ENCODE measurements at regions not wholly inside any gene's neighbourhood (a gene's known extent, or its start where the extent isn't known, plus 50 kb on each side); places are given as distances from the start of the nearest gene placed in this dataset.

DNA sequence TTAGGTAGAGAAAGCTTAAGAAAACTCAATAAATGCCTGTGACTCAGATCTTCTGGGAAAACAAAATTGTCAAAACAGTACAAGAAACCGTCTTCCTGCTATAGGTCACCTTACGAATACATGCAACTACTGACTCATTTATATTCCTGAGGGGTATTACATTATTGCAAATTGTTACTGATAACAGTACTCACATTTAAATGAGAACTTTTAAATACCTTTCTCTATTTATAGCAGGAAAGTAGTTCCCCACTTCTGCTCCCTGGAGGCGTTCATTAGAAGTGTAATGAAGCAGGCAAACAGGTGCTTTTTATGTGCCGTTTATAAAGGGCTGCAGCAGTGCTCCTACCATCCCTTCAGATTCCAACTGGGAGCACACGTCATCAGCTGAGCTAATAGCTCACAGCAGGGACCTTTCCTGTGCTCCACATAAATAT lies 65.1 kb upstream of the RPRM start:
- TF ChIP-seq POLR2AphosphoS5 (IDR thresholded peaks at IDR 0.05; ENCODE audit: low read depth, low read length), result no peak
- TF ChIP-seq TAF1 (IDR thresholded peaks at IDR 0.05; ENCODE audit: borderline replicate concordance, low read depth, low read length), result no peak
- TF ChIP-seq POLR2A (IDR thresholded peaks at IDR 0.05; ENCODE audit: low read depth, low read length), result no peak
